Thyroid gland (tissue), 4 donors: ENCODE measurements at regions not wholly inside any gene's neighbourhood (a gene's known extent, or its start where the extent isn't known, plus 50 kb on each side); places are given as distances from the start of the nearest gene placed in this dataset.

Experiments
- DNase-seq, 2 donors: peaks; one replicate each; pipeline ENCODE4 v3.0.0-alpha.2; 2019
- H3K27ac ChIP-seq, 3 donors: fragments of 200-600 bp; sonication (generic); 1 replicate in 2 of 3; 2 replicates in 1 of 3; pipeline ENCODE4 v1.5.1; 2016 to 2019; ENCODE audit warnings: mild to moderate bottlenecking in 1 of 3, moderate library complexity in 1 of 3
- H3K27me3 ChIP-seq: fragments of 200-600 bp; sonication (generic); one replicate; pipeline ENCODE4 v1.5.1; 2019
- H3K36me3 ChIP-seq, 2 donors: fragments of 200-600 bp; sonication (generic); one replicate each; pipeline ENCODE4 v1.5.1; 2016 to 2019
- H3K4me1 ChIP-seq, 2 donors: fragments of 200-600 bp; sonication (generic); one replicate each; pipeline ENCODE4 v1.5.1; 2017 to 2019
- H3K4me3 ChIP-seq, 3 donors: fragments of 200-600 bp; sonication (generic); replicated peaks in 1 of 3; 1 replicate in 2 of 3; 2 replicates in 1 of 3; pipeline ENCODE4 v1.5.1; 2016; ENCODE audit warnings: mild to moderate bottlenecking in 1 of 3
- H3K9me3 ChIP-seq: fragments of 200-600 bp; sonication (generic); one replicate; pipeline ENCODE4 v1.5.1; 2017
- POLR2A ChIP-seq, 2 donors: fragments of 450-650 bp; IDR thresholded peaks; one replicate each; pipeline ENCODE4 v1.6.1; 2017; ENCODE audit warnings: antibody characterized with exemption in 2 of 2, mild to moderate bottlenecking in 2 of 2, moderate library complexity in 1 of 2
- whole genome bisulfite sequencing, 2 donors: methylation state at CpG; one replicate each; pipeline ENCODE4 v1.1.5; 2017; 5-methylcytosine and 5-hydroxymethylcytosine counted together
- intact Hi-C: fragments of 100-400 bp; cut with DNase I; formaldehyde crosslinking; loops from one replicate; pipeline ENCODE4 v1.15.1; 2023
- TF ChIP-seq, protein P1 (sequence below), 6 experiments: fragments of 200-600 bp in 3 of 6; fragments of 450-650 bp in 3 of 6; sonication (generic) in 3 of 6; IDR thresholded peaks; one replicate each; pipeline ENCODE4 v1.5.1; 2016 to 2019; ENCODE audit warnings: antibody characterized with exemption in 6 of 6, mild to moderate bottlenecking in 2 of 6, inconsistent platforms in 1 of 6, moderate library complexity in 1 of 6

GRCh38 chr6:113425977-113426660 is 431.0 kb upstream of the MARCKS start:
- DNase-seq, result no peak
- TF ChIP-seq, protein P1, sequence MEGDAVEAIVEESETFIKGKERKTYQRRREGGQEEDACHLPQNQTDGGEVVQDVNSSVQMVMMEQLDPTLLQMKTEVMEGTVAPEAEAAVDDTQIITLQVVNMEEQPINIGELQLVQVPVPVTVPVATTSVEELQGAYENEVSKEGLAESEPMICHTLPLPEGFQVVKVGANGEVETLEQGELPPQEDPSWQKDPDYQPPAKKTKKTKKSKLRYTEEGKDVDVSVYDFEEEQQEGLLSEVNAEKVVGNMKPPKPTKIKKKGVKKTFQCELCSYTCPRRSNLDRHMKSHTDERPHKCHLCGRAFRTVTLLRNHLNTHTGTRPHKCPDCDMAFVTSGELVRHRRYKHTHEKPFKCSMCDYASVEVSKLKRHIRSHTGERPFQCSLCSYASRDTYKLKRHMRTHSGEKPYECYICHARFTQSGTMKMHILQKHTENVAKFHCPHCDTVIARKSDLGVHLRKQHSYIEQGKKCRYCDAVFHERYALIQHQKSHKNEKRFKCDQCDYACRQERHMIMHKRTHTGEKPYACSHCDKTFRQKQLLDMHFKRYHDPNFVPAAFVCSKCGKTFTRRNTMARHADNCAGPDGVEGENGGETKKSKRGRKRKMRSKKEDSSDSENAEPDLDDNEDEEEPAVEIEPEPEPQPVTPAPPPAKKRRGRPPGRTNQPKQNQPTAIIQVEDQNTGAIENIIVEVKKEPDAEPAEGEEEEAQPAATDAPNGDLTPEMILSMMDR (IDR thresholded peaks at IDR 0.05), result no peak
- no peak for TF ChIP-seq POLR2A (IDR thresholded peaks at IDR 0.05)
- Histone ChIP-seq H3K9me3 (no peaks in the 10 kb centered on the region), H3K4me3 (no peak overlapping the region), H3K36me3 (no peaks in the 10 kb centered on the region), H3K4me1 (no peaks in the 10 kb centered on the region), H3K27me3 (no peaks in the 10 kb centered on the region), H3K27ac (no peak overlapping the region)
- WGBS, 2 donors, result 90 to 95% methylated on average over 3 of the region's 3 CpGs
- intact Hi-C loops, result no loop called here

DNA sequence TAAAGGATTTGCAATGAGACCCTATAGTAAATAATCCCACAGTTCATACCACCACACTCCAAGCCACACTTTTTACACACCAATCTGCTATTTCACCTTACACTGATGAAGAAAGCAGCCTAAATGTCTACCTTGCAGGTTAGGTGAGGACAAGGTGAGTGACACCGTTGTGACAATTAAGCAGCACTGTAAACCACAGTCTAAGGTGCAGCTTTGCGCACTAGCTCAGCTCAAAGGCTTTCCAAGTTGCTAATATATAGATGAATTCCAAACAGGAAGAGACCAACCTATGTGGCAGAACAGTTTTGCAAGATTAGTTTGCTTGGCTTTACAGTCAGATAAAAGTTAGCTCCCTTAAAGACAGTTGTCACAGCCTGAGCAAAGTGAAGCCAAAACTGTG is 429.5 kb upstream of the MARCKS start:
- intact Hi-C loops, result no loop called here
- WGBS, 2 donors, result 93 to 95% methylated on average over 2 of the region's 2 CpGs

GRCh38 chr6:113428702-113429101 is 428.4 kb upstream of the MARCKS start:
- Histone ChIP-seq H3K27me3 (no peaks in the 10 kb centered on the region), H3K9me3 (no peaks in the 10 kb centered on the region), H3K4me3 (no peak overlapping the region), H3K36me3 (no peaks in the 10 kb centered on the region), H3K27ac (no peak overlapping the region), H3K4me1 (no peaks in the 10 kb centered on the region)
- TF ChIP-seq, protein P1 (IDR thresholded peaks at IDR 0.05), result no peak
- TF ChIP-seq POLR2A (IDR thresholded peaks at IDR 0.05), result no peak
- no peak for DNase-seq
- intact Hi-C loops, result no loop called here
- WGBS, 2 donors, result 92 to 94% methylated on average over 4 of the region's 4 CpGs

More for the DNA sequence above, 429.5 kb upstream of the MARCKS start:
- Histone ChIP-seq H3K36me3 (no peaks in the 10 kb centered on the region), H3K9me3 (no peaks in the 10 kb centered on the region), H3K27ac (no peak overlapping the region), H3K4me1 (no peaks in the 10 kb centered on the region), H3K4me3 (no peak overlapping the region), H3K27me3 (no peaks in the 10 kb centered on the region)
- no peak for TF ChIP-seq POLR2A (IDR thresholded peaks at IDR 0.05)
- TF ChIP-seq, protein P1 (IDR thresholded peaks at IDR 0.05), result no peak
- DNase-seq, result no peak

- no peak overlapping the region for H3K4me3 ChIP-seq
- no peaks in the 10 kb centered on the region for H3K9me3 ChIP-seq
- no peak for DNase-seq
- no peak for TF ChIP-seq POLR2A (IDR thresholded peaks at IDR 0.05)
- TF ChIP-seq, protein P1 (IDR thresholded peaks at IDR 0.05), result no peak
- H3K27ac ChIP-seq, result no peak overlapping the region
- no peaks in the 10 kb centered on the region for H3K4me1 ChIP-seq
- WGBS, 2 donors, result 92 to 96% methylated on average over 1 of the region's 1 CpG
- H3K27me3 ChIP-seq, result no peaks in the 10 kb centered on the region
- no peaks in the 10 kb centered on the region for H3K36me3 ChIP-seq
- intact Hi-C loops, result no loop called here
Observed at GRCh38 chr6:113432521-113433334, 424.4 kb upstream of the MARCKS start.
